ENCODE measurements at regions not wholly inside any gene's neighbourhood (a gene's known extent, or its start where the extent isn't known, plus 50 kb on each side); places are given as distances from the start of the nearest gene placed in this dataset.

DNA sequence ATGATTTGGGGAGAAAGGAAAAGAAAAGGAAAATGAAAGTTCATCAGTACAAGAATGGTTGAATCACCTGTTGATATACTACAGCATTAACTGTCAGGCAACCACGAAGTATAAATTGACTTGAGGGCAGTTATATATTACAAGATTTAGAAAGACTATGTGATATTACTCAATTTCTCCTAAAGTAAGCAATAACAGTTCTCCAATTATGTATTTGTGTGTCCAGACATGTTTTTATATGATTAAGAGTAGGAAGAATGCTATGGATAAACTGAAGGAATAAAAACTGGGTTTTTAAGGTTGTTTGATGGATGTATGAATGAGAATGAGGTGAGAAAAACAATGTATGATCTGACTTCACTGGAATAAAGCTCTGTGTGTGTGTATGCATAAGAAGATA is 2234.4 kb downstream of the ARAP2 start:
- no peaks in the 10 kb centered on the region for H3K9me2 ChIP-seq (replicated peaks; ENCODE audit: low read length)
- intact Hi-C loops (cut with micrococcal nuclease), result no loop called here
- ATAC-seq (no peak), DNase-seq (no peak)
- no peaks in the 10 kb centered on the region for H3K9me3 ChIP-seq (ENCODE audit: low read length)
- no TSS peak for BruUV-seq (replicated peaks)
- no peaks in the 10 kb centered on the region for H4K20me1 ChIP-seq (ENCODE audit: low read length)
- no peak overlapping the region for H3K27ac ChIP-seq (ENCODE audit: low read length)
- no peaks in the 10 kb centered on the region for H3F3A ChIP-seq (ENCODE audit: low read length, unreplicated experiment)
- no peak overlapping the region for H3K4me3 ChIP-seq (ENCODE audit: low read length)
- H3K27me3 ChIP-seq (ENCODE audit: low read length), result no peaks in the 10 kb centered on the region
- TF ChIP-seq EZH2 (IDR thresholded peaks at IDR 0.05; ENCODE audit: low read length, unreplicated experiment) (no peak), EZH2phosphoT487 (IDR thresholded peaks at IDR 0.05; ENCODE audit: borderline replicate concordance, low read length) (no peak)
- TF ChIP-seq, protein P1, sequence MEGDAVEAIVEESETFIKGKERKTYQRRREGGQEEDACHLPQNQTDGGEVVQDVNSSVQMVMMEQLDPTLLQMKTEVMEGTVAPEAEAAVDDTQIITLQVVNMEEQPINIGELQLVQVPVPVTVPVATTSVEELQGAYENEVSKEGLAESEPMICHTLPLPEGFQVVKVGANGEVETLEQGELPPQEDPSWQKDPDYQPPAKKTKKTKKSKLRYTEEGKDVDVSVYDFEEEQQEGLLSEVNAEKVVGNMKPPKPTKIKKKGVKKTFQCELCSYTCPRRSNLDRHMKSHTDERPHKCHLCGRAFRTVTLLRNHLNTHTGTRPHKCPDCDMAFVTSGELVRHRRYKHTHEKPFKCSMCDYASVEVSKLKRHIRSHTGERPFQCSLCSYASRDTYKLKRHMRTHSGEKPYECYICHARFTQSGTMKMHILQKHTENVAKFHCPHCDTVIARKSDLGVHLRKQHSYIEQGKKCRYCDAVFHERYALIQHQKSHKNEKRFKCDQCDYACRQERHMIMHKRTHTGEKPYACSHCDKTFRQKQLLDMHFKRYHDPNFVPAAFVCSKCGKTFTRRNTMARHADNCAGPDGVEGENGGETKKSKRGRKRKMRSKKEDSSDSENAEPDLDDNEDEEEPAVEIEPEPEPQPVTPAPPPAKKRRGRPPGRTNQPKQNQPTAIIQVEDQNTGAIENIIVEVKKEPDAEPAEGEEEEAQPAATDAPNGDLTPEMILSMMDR (conservative IDR thresholded peaks at IDR 0.05; ENCODE audit: low read depth, low read length), result no peak
- no peak overlapping the region for H3K4me2 ChIP-seq (ENCODE audit: low read length)
- no peaks in the 10 kb centered on the region for H3K36me3 ChIP-seq (ENCODE audit: low read depth, low read length)
- H3K9ac ChIP-seq (ENCODE audit: low read length), result no peak overlapping the region
- no peaks in the 10 kb centered on the region for H3K4me1 ChIP-seq (ENCODE audit: insufficient read depth, low read length)
- no peak overlapping the region for H2AFZ ChIP-seq (ENCODE audit: low read length)
- no peaks in the 10 kb centered on the region for H3K79me2 ChIP-seq (ENCODE audit: low read length)
- POLR2A ChIA-PET (ENCODE audit: unreplicated experiment), result no interaction called here
- CTCF ChIA-PET, result no interaction called here

DNA sequence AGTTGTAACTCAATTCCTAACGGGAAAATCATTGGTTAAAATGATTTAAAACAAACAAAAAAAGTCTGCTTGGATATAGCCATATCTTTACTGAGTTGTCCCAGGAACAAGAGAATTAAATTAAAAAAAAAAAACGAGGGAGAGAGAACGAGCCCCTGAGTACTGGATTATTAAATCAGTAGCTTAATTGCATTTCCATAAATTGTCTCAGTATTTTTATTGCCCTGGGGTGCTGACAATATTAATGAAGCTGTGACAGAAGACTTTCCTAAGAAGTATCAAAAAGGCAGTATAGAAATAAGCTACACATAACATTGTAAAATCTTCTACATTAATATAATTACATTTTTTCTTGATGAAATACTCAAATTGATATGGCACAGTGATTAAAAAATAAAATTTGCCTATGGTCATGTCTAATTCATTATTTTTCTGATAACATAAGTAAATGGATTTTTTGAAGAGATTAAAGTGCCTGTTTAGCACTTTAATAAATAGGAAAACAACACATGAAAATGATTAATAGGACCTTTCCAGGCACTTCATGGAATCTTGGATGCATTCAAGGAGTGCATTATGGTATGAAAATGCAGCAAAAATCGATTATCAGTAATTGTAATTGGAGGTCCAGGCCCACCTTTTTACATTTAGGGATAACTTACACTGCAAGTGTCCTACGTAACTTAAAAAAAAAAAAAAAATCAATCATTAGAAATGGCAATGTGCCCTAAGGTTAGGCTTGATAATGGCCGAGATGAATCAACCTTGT is 2233.4 kb downstream of the ARAP2 start:
- intact Hi-C loops (cut with micrococcal nuclease), result no loop called here
- ChIA-PET CTCF (no interaction called here), POLR2A (ENCODE audit: unreplicated experiment) (no interaction called here)
- DNase-seq (no peak), ATAC-seq (no peak)
- no peaks in the 10 kb centered on the region for H4K20me1 ChIP-seq (ENCODE audit: low read length)
- H3K4me2 ChIP-seq (ENCODE audit: low read length), result no peak overlapping the region
- TF ChIP-seq, protein P1 (conservative IDR thresholded peaks at IDR 0.05; ENCODE audit: low read depth, low read length), result no peak
- no peak for TF ChIP-seq EZH2 (IDR thresholded peaks at IDR 0.05; ENCODE audit: low read length, unreplicated experiment)
- H3K36me3 ChIP-seq (ENCODE audit: low read depth, low read length), result no peaks in the 10 kb centered on the region
- no peaks in the 10 kb centered on the region for H3K27me3 ChIP-seq (ENCODE audit: low read length)
- H3K4me3 ChIP-seq (ENCODE audit: low read length), result no peak overlapping the region
- no peak overlapping the region for H2AFZ ChIP-seq (ENCODE audit: low read length)
- no peaks in the 10 kb centered on the region for H3K79me2 ChIP-seq (ENCODE audit: low read length)
- BruUV-seq (replicated peaks), result no TSS peak
- no peaks in the 10 kb centered on the region for H3K4me1 ChIP-seq (ENCODE audit: insufficient read depth, low read length)
- no peaks in the 10 kb centered on the region for H3K9me2 ChIP-seq (replicated peaks; ENCODE audit: low read length)
- H3K27ac ChIP-seq (ENCODE audit: low read length), result no peak overlapping the region
- H3K9me3 ChIP-seq (ENCODE audit: low read length), result no peaks in the 10 kb centered on the region
- H3K9ac ChIP-seq (ENCODE audit: low read length), result no peak overlapping the region
- H3F3A ChIP-seq (ENCODE audit: low read length, unreplicated experiment), result no peaks in the 10 kb centered on the region

DNA sequence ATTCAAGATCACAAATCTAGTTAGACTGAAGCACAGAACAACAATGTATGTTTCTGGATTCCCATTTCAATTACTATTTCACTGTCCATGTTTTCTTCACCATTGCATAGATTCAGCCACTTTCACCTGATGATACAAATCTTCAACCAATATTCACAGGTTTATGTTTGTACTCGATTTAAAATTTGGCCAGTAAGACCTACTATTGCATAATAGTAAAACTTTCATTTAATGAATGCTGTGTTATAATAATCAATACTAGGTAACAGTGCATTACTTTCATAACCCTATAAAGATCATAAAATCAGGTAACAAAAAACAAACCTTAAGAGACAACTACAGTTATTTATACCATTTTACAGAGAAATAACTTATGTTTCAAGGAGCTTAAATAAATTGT is 2209.1 kb downstream of the ARAP2 start:
- Histone ChIP-seq H3K79me2 (ENCODE audit: low read length) (no peaks in the 10 kb centered on the region), H3K4me1 (ENCODE audit: insufficient read depth, low read length) (no peaks in the 10 kb centered on the region), H3F3A (ENCODE audit: low read length, unreplicated experiment) (no peaks in the 10 kb centered on the region), H3K27ac (ENCODE audit: low read length) (no peak overlapping the region), H3K9me2 (replicated peaks; ENCODE audit: low read length) (no peaks in the 10 kb centered on the region), H3K9ac (ENCODE audit: low read length) (no peak overlapping the region), H3K27me3 (ENCODE audit: low read length) (no peaks in the 10 kb centered on the region), H3K4me2 (ENCODE audit: low read length) (no peak overlapping the region), H3K36me3 (ENCODE audit: low read depth, low read length) (no peaks in the 10 kb centered on the region), H4K20me1 (ENCODE audit: low read length) (no peaks in the 10 kb centered on the region), H3K9me3 (ENCODE audit: low read length) (no peaks in the 10 kb centered on the region), H2AFZ (ENCODE audit: low read length) (no peak overlapping the region), H3K4me3 (ENCODE audit: low read length) (no peak overlapping the region)
- ChIA-PET POLR2A (ENCODE audit: unreplicated experiment) (no interaction called here), CTCF (no interaction called here)
- DNase-seq (no peak), ATAC-seq (no peak)
- no TSS peak for BruUV-seq (replicated peaks)
- intact Hi-C loops (cut with micrococcal nuclease), result no loop called here
- TF ChIP-seq, protein P1 (conservative IDR thresholded peaks at IDR 0.05; ENCODE audit: low read depth, low read length), result no peak
- TF ChIP-seq EZH2phosphoT487 (IDR thresholded peaks at IDR 0.05; ENCODE audit: borderline replicate concordance, low read length) (no peak), EZH2 (IDR thresholded peaks at IDR 0.05; ENCODE audit: low read length, unreplicated experiment) (no peak)
